GM12801 (cell line): ENCODE measurements at regions not wholly inside any gene's neighbourhood (a gene's known extent, or its start where the extent isn't known, plus 50 kb on each side); places are given as distances from the start of the nearest gene placed in this dataset.

Experiments
- TF ChIP-seq, protein P1 (sequence below): IDR thresholded peaks from one replicate; pipeline ENCODE4 v1.5.1; 2011; ENCODE audit warnings: control low read depth; ENCODE audit not compliant: insufficient read length; ENCODE audit errors: extremely low read depth

DNA sequence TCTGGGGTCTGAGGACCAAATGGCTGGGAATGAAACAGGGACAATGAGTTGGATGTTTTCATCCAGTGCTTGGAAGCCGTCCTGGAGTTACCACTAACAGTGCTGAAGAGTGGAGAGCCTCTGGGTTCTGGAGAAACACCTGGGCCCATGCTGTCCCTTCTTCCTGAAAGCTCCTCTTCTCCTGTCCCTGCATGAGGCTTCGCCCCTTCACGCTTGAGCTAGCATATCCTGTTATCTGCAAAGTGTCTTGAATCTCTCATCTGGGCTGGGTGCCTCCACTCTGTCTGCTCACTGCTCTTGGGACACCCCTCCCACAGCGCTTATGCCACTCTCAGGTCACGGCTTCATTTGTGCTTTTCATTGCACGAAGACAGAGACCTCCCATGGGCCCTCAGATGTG, 154.5 kb downstream of the MYCN start:
- TF ChIP-seq, protein P1, sequence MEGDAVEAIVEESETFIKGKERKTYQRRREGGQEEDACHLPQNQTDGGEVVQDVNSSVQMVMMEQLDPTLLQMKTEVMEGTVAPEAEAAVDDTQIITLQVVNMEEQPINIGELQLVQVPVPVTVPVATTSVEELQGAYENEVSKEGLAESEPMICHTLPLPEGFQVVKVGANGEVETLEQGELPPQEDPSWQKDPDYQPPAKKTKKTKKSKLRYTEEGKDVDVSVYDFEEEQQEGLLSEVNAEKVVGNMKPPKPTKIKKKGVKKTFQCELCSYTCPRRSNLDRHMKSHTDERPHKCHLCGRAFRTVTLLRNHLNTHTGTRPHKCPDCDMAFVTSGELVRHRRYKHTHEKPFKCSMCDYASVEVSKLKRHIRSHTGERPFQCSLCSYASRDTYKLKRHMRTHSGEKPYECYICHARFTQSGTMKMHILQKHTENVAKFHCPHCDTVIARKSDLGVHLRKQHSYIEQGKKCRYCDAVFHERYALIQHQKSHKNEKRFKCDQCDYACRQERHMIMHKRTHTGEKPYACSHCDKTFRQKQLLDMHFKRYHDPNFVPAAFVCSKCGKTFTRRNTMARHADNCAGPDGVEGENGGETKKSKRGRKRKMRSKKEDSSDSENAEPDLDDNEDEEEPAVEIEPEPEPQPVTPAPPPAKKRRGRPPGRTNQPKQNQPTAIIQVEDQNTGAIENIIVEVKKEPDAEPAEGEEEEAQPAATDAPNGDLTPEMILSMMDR, result no peak

GRCh38 chr2:16093639-16094529, 153.5 kb downstream of the MYCN start:
- TF ChIP-seq, protein P1, result no peak

DNA sequence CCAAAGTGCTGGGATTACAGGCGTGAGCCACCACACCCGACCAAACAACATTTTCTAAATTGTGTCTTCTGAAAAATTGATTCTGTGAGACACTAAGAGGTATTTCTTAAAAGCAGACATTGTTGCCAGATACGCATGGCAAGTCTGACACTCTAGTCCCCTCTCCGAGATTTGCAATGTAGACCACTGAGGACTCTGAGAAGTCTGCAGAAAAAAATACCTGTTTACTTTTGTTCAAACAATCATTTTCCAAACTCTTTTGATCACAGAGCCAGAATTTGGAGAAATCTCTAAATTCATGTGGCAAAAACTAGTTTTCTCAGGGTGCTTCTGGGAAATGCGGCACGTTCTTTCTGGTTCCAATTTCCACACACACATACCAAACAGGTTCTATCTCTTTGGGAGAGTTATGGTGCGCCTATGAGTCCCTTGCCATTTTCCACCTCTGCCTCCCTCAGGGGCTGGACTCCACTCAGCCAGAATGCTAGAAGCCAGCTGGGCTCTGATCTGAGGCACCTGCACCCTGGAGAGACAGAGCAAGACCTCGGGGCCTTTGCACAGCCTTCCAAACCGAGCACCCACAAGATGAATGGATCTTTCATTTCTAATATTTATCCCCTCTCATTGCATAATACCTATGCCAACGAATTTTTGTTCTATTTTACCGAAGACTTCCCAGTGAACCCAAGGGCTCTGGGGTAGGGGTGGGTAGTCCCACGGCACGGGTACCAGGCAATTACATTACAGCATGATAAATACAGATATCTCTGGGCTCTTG, 152.7 kb downstream of the MYCN start:
- TF ChIP-seq, protein P1, result no peak

DNA sequence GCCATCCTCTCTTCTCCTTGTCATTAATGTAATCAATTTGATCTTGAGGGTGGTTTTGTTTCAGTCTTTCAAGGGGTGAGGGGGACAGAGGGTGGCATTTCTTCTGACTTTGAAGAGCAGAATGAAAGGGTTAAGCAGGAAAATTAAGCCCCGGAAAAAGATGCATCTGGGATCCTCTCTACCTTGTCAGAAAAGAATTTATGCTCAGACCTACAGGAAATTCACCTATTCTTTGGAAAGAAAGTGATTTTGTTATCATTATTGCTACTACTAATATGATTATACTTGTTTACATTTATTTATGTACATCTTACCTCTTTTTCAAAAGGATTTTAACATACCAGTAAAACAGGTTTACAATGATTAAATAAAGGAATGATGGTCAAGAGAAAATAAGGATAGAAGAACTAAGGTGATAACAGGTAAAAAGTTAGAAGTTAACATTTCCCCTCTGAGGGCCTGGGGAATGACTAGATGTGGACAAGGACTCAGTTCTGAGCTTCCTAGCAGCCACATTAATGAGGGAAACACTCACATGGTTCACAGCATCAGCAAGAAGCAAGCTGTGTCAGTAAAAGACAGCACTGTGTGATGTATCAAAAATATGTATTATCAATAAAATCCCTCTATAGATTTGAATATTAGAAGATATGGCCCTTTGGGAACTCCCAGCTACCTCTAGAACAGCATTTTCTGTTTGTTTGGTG, 151.4 kb downstream of the MYCN start:
- TF ChIP-seq, protein P1, result no peak

DNA sequence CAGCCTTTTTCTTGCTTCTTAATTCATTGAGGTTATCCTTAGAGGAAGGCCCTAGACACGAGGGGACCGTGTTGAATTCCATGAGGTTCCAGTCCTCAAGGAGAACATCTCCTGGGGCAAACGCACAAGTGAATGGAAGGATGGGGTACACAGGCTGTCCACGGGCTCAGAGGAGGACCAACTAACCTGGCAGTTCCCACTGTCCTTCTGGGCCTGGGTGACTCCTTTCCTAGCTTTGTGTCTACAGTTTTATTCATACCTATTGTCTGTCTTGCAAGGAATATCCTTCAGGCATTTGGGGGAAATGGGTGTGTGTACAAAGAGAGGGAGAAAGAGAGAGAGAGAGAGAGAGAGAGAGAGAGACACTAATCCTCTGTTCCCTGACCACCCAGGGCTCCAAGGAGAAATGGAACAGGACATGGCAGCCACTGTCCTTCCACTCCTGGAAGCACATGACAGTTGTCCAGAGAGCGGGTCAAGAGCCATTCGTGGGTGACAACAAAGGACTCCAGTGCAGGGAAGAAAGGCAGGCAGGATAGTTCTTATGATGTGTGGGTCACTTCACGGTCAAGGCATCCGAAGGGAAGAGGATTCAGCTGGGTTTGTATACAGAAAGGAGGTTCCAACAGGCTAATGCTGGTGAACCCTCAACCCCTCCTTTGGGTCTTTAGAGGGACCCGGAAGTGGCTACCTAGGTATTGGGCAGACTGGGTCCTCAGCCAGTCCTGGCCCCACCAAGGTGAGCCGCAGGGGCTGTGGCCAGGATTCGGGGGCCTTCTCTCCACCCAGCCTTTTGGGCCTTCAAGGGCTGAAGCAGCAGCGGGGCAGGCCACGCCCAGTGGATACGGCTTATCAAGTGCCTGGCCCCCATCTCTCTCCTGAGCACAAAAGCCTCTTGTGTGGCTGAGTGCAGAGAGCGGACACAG, 150.6 kb downstream of the MYCN start:
- TF ChIP-seq, protein P1, result no peak

- TF ChIP-seq, protein P1, result no peak
These were observed 148.4 kb downstream of the MYCN start for GRCh38 chr2:16088802-16089112.
